Left ventricle myocardium inferior (tissue), 1 donor: ENCODE measurements at regions not wholly inside any gene's neighbourhood (a gene's known extent, or its start where the extent isn't known, plus 50 kb on each side); places are given as distances from the start of the nearest gene placed in this dataset.

Experiments
- DNase-seq: peaks from one replicate; pipeline ENCODE4 v3.0.0-alpha.2; 2020
- H3K27ac ChIP-seq: fragments of 200-600 bp; replicated peaks from 2 replicates; pipeline ENCODE4 v1.8.0; 2021
- H3K27me3 ChIP-seq: fragments of 200-600 bp; 2 replicates; pipeline ENCODE4 v1.8.0; 2021; ENCODE audit warnings: low read depth
- H3K36me3 ChIP-seq: fragments of 200-600 bp; 2 replicates; pipeline ENCODE4 v1.8.0; 2021
- H3K4me1 ChIP-seq: fragments of 200-600 bp; 2 replicates; pipeline ENCODE4 v1.8.0; 2021
- H3K4me3 ChIP-seq: fragments of 200-600 bp; 2 replicates; pipeline ENCODE4 v1.8.0; 2021; ENCODE audit warnings: mild to moderate bottlenecking, moderate library complexity
- H3K9me3 ChIP-seq: fragments of 200-600 bp; replicated peaks from 2 replicates; pipeline ENCODE4 v1.8.0; 2021
- CTCF ChIP-seq: fragments of 200-600 bp; IDR thresholded peaks from 2 replicates; pipeline ENCODE4 v1.8.0; 2021; ENCODE audit warnings: antibody characterized with exemption, mild to moderate bottlenecking, borderline replicate concordance
- intact Hi-C: fragments of 100-400 bp; cut with micrococcal nuclease; formaldehyde crosslinking; loops from one replicate; pipeline ENCODE4 v1.11.0; 2022
- donor health status: DM: no; HTN: yes; CAD: no; lungs with severe emphysema.

- no peaks in the 10 kb centered on the region for H3K4me1 ChIP-seq
- H3K27ac ChIP-seq, result no peak overlapping the region
- H3K36me3 ChIP-seq, result no peaks in the 10 kb centered on the region
- intact Hi-C loops, result no loop called here
- DNase-seq, result no peak
- peaks cover 8% of the 10 kb centered on the region for H3K9me3 ChIP-seq
- TF ChIP-seq CTCF, result no peak
- H3K27me3 ChIP-seq, result no peaks in the 10 kb centered on the region
- no peak overlapping the region for H3K4me3 ChIP-seq
Measured at GRCh38 chr7:21067216-21067615, 280.5 kb upstream of the SP8 start.

GRCh38 chr7:21070571-21071090 lies 283.9 kb upstream of the SP8 start:
- no peaks in the 10 kb centered on the region for H3K27me3 ChIP-seq
- H3K27ac ChIP-seq, result no peak overlapping the region
- no peaks in the 10 kb centered on the region for H3K4me1 ChIP-seq
- no peak overlapping the region for H3K4me3 ChIP-seq
- intact Hi-C loops, result no loop called here
- no peak for DNase-seq
- H3K36me3 ChIP-seq, result no peaks in the 10 kb centered on the region
- H3K9me3 ChIP-seq, result no peaks in the 10 kb centered on the region
- TF ChIP-seq CTCF, result no peak

GRCh38 chr7:21071561-21072501 lies 285.1 kb upstream of the SP8 start:
- Histone ChIP-seq H3K27me3 (no peaks in the 10 kb centered on the region), H3K36me3 (no peaks in the 10 kb centered on the region), H3K4me3 (no peak overlapping the region), H3K4me1 (no peaks in the 10 kb centered on the region), H3K27ac (no peak overlapping the region), H3K9me3 (no peaks in the 10 kb centered on the region)
- no peak for DNase-seq
- no peak for TF ChIP-seq CTCF
- intact Hi-C loops, result no loop called here

GRCh38 chr7:21076054-21076453 lies 289.4 kb upstream of the SP8 start:
- intact Hi-C loops, result no loop called here

GRCh38 chr7:21076574-21076973 lies 289.9 kb upstream of the SP8 start:
- DNase-seq, result no peak
- intact Hi-C loops, result no loop called here
- Histone ChIP-seq H3K4me1 (no peaks in the 10 kb centered on the region), H3K4me3 (no peak overlapping the region), H3K36me3 (no peaks in the 10 kb centered on the region), H3K27me3 (no peaks in the 10 kb centered on the region), H3K9me3 (no peaks in the 10 kb centered on the region), H3K27ac (no peak overlapping the region)
- no peak for TF ChIP-seq CTCF

More at GRCh38 chr7:21076054-21076453, 289.4 kb upstream of the SP8 start:
- no peak for TF ChIP-seq CTCF
- Histone ChIP-seq H3K27me3 (no peaks in the 10 kb centered on the region), H3K4me1 (no peaks in the 10 kb centered on the region), H3K9me3 (no peaks in the 10 kb centered on the region), H3K36me3 (no peaks in the 10 kb centered on the region), H3K27ac (no peak overlapping the region), H3K4me3 (no peak overlapping the region)
- DNase-seq, result no peak
